NCI-H187 (cell line): ENCODE measurements at regions not wholly inside any gene's neighbourhood (a gene's known extent, or its start where the extent isn't known, plus 50 kb on each side); places are given as distances from the start of the nearest gene placed in this dataset.
A peak's percentile ranks its signal among the peaks of the same experiment; 100 is the strongest.

ENCODE experiments used
- DNase-seq, 2 experiments: peaks; one replicate each; lab custom pipeline; 2025; lab: John Stamatoyannopoulos, UW

DNA sequence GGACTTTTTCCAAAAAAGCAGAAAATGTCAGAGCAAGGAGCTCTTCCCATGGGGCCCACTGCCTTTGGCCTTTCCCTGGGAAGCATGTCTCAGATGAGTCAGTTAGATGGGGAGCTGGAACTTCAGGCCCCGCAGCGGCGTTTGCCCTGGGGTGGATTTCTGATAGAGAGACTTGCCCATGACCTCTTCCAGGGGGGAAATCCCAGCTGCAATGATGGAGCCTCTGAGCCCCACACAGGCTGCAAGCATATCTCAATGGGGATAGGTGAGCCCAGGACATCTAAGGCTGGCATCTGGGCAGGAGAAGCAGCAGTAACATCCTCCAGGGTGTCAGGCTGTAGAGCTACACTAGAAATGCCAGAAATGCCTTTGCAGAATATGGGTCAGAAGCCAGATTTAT is 269.2 kb upstream of the TCERG1L start:
- DNase-seq, result no peak

DNA sequence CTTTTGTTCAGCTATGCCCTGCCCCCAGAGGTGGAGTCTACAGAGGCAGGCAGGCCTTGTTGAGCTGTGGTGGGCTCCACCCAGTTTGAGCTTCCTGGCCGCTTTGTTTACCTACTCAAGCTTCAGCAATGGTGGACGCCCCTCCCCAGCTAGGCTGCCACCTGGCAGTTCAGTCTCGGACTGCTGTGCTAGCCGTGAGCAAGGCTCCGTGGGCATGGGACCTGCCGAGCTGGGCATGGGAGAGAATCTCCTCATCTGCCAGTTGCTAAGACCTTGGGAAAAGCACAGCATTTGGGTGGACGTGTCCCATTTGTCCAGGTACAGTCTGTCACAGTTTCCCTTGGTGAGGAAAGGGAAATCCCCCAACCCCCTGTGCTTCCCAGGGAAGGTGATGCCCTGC is 270.0 kb upstream of the TCERG1L start:
- DNase-seq, result peak in 1 of 2 experiments; percentile 10

DNA sequence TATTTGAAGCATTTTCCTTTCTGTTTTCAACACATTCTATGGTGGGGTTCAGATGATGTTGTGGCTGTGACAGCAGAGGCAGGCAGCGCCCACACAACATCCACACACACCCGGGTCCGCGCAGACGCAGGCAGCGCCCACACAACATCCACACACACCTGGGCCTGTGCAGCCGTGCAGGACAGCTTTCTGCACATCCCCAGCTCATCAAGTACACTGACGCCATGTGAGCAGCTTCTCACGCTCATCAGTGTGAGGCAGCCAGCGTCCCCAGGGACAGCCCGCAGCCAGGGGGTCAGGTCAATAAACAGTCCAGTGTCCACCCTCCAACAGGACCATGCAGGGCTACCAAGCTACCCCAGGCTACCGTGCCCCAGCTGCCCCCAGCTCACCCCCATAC is 272.8 kb upstream of the TCERG1L start:
- DNase-seq, result no peak

DNA sequence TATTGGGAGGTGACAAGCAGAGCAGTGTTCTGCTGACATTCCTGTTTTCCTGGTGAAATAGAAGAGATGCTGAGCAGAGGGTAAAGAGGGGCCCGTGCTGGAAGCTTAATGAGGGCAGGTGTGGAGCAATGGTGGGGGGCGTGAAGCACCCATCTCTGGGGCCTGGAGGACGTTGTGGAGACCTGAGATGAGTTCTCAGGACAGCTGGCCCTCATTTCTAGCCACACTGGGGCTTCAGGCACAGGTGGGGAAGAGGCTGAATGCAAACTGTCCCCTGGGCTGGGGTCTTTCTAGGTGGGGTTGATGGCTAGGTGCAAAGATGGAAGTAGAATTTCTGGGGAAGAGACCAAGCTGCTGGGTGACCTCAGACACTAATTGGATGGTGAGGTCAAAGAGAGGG is 274.2 kb upstream of the TCERG1L start:
- DNase-seq, result no peak

DNA sequence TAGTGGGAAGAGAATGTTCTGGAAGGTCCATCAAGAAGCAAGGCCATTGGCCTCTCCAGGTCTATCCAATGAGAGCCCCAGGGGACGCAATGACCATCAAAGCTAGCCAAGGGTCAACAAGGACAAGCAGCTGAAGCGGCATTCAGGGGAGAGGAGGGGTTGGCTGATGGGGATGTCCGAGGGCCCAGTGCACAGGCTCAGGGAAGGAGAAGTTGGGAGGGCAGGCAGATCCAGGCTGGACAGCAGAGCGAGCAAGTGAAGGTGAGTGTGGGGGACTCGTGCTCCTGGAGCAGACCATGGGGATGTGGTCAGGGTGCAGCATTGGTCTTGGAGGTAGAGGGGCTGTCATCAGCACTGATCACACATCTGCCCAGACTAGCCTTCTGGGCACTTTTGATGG is 275.4 kb upstream of the TCERG1L start:
- DNase-seq, result no peak

DNA sequence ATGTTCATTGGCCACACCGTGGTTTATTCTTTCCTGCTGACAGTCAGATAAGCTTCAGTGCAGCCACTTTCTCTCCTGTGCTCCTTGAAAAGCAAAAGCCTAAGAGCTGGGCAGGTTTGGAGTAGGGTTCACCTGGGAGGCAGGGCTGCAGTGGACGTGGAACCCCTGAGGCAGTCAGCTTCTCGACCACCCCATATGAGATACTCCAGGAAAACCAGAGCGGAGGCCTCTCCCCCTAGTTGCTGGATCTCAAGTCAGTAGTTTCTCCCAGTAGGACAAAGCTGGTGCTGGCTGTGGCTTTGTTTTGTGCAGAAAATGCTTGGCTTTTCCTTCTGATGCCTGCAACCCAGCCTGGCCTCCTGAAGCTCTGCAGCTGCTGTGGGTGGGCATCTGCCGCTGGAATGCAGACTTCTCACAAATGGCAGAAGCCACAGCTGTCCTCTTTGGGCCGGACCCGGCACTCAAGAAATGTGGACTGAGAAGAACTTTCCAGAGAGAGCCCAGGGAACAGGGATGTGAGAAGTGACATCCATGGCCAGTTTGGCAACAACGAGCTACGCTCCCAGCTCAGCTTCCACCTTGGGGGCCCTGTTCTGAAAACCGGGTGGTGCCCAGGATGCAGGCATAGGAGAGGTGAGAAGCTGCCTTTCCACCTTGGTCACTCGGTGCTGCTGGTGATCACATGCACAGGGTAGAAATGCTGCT is 276.6 kb upstream of the TCERG1L start:
- DNase-seq, result no peak

DNA sequence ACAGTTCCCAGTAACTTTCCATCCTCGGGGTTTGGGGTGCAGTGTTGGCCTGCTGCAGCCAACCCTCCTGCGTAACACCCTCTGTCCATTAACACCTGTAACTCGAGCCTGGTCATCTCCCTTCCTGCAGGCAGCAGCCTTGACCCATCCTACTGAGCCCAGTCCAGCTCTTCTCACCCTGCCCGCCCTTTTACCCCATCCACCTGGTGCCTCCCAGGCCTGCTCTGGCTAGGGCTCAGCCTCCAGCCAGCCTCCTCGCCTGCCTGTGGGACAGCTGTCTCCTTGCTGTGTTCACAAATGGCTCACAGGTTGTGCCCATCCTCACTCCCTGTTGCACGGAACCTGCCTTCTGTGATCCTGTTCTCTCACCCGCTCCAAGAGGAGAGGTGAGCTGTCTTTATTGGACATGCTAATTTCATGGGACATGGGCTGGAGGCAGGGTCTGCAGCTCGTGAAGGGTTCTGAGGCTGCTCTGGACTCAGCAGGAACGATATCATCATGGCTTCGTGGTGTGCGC is 277.2 kb upstream of the TCERG1L start:
- DNase-seq, result no peak

DNA sequence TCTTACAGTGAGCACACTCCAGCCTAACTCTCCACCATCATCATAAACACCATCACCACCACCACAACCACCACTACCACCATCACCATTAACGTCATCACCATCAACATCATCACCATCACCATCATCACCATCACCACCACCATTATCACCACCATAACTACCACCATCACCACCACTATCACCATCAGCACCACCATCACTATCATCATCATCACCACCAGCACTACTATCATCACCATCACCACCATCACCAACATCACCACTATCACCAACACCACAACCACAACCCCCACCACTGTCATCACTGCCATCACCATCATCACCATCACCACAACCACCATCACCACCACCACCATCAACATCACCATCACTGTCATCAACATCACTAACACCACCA is 279.0 kb upstream of the TCERG1L start:
- no peak for DNase-seq

DNA sequence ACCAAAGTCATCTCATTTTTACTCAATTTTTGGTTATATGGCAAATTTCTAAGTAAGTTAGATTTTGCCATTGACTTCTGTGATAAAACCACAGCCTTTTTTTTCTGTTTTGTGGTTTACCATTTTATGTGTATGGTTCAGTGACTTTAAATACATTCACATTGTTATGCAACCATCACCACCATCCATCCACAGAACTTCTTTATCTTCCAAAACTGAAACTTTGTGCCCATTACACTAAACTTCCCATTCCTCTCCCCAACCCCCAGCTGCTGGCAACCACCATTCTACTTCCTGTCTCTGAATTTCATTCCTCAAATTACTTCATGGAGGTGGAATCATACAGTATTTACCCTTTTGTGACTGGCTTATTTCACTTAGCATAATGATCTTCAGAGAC is 280.4 kb upstream of the TCERG1L start:
- DNase-seq, result no peak

DNA sequence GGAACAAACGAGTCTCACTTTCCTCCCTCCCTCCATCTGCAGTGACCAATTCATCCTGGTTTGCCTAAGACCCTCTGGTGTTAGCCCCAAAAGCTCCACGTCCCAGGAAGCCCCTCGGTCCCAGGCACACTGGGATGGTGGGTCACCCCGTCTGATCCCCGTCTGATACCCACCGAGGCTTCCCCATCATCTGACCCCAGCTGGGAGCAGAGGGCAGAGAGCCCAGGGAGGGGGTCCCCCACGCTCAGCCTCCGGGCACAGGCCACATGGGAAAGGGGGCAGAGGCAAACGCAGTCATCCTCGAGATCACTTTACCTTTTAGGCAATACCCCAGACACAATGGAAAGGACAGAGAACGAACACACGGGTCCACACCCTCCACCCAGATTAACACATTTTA is 291.6 kb upstream of the PPP2R2D start:
- DNase-seq, result no peak

DNA sequence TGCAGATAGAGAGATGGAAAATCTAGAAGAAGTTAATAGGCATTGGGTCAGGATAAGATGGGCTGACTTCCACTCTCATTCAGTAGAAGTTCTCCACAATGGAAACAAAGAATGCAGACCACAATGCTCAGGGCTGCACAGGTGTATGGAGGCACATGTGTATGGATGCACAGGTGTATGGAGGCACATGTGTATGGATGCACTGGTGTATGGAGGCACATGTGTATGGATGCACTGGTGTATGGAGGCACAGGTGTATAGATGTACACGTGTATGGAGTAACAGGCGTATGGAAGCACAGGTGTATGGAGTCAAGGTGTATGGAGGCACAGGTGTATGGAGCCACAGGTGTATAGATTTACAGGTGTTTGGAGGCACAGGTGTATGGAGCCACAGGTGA is 285.7 kb upstream of the PPP2R2D start:
- no peak for DNase-seq

DNA sequence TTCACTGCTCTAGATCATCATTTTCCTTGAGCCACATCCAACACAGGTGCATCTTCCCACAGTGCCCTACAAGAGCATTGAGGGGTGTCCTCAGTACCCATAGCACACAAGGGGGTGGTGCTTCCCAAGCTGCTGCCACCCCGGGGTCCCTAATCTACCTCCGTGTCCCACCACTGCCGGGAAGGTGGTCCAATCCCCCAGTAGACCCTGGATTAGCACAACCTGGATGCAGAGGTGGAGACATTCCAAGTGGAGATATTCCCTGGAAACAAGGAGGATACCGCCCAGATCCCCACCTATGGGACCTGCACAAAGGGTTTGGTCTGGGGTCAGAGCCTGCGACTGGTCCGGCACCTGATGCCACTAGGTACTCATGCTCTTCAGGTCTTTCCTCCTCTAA is 284.8 kb upstream of the PPP2R2D start:
- DNase-seq, result no peak

DNA sequence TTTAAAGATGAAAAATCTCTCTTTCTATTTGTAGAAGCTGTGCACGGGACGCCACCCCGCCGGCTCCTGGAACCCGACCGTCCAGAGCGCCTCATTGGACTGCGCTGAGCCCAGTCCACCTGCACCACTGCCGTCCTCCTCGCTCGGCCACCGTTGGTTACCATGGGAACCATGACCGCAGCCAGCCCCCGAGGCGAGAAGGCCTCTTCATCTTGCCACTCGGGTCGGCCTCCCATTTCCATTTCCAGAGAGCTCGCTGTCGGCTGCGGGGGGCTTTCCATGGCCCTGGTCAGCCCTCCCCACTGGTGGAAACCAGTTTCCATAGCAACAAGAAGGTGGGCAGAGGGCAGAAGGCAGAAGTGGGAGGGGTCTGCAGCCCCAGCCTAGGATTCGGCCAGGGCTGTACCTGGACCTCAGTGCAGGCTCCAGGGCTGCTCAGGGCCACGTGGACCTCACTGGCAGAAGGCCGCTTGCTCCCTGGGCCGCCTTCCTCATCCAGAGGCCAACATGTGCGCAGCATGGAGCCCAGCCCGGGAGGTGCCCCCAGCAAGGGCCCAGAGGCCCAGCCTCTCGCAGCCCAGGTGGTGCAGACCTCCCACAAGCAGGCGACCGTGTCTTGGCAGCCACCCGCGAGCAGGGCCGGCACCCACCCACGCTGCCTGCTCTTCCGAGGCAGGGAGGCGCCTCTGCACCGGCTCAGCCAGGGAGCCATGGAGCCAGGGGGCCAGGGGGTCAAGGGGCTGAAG is 283.5 kb upstream of the PPP2R2D start:
- DNase-seq, result no peak

DNA sequence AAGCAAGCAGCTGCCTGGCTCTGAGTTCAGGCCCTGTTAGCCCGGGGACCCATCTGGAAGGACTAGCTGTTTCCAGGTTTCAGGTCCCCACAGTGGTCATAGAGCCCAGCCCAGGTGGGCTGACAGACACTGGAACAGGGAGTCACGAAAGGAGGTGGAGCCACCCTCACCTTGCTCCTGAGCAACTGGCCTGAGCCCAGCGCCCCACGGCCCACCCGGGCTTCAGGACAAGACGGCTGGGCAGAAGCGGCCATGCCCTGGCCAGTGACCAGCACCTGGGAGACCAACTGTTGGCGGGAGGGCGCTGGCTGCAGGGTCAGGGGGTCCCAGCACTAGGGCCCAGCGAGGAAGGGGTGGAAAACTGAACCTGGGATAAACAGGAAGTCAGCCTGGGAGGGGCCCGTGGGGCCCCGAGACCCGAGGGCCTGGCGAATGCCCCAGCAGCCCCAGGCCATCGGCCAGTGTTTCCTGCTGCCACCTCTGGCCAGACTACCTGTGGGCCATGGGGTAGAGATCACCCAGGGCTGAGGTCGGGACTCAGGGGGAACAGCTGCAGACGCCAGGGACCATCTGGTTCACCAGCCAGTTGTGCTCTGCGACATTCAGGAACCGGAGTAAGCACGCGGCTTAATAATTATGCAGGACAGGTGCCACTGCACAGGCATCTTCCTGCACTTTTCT is 282.1 kb upstream of the PPP2R2D start:
- no peak for DNase-seq

DNA sequence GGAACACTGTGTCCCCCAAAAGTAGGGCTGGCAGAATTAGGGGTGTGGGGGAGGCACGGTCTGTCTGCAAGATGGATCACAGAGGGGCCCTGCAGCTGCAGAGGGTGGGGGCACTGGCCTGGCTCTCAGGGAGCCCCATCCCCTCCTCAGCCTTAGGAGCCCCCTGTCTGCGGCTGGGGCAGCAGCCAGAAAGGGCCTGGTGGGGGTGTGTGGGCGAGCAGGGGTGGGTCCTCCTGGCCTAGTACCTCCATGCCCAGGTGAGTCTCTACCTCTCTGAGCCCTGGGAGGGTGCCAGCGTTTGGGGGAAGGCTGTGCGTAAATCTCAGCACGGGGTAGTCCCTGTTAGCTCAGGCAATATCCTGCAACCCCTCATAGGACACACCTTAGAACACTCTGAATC is 280.5 kb upstream of the PPP2R2D start:
- no peak for DNase-seq

DNA sequence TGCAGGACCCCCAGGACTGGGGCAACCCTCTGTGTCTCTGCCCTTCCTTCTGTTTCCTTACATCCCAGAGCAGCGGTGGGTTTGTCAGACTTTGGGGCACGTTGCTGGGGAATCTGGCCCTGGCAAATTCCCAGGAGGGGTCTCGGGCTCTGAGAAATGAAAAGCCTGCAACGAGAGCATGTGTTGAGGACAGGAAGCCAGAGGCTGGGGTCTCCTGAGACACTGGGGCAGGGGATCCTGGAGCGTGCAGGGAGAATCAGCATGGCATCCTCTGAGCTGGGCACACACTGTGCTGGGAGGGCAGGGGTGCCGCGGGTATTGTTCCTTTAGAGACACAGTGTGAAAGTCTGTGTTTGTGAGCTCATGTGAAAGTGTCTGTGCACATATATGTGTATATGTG is 279.9 kb upstream of the PPP2R2D start:
- DNase-seq, result no peak

DNA sequence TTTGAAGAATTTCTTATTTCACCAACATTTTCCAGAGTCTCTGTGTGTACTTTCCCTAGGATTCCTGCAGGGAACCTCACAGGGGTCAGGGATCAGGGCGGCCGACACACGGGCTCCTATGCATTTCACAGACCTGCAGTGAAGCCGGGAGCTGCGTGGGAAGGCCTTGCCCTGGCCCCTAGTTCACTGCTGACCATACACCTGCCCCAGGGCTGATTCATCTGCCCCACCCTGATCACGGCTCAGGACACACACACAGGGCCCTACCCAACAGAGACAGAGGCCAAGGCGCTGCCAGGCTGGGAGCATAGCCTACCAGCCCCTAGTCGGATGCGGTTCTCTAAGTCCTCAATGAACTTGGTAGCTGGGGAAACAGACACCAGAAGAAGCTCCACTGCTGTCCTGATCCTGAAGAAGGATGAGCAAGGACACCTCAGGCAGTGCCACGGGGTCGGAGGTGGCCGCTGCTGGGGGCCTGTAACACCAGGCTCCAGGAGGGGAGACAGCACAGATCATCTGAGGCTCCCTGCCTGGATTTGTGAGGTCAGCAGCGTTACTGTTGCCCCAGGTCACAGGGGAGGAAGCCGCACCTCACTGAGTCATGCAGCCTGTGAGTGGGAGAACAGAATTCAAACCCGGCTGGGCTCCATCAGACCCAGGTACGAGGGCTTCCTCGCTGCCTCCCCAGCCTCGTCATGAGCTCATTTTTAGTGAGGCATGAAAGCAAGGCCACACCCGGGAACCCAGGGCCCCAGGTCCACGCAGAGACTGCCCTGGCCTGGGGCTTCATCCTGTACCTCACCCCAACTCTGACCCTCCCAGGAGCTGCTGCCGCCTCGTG is 278.8 kb upstream of the PPP2R2D start:
- DNase-seq, result no peak

DNA sequence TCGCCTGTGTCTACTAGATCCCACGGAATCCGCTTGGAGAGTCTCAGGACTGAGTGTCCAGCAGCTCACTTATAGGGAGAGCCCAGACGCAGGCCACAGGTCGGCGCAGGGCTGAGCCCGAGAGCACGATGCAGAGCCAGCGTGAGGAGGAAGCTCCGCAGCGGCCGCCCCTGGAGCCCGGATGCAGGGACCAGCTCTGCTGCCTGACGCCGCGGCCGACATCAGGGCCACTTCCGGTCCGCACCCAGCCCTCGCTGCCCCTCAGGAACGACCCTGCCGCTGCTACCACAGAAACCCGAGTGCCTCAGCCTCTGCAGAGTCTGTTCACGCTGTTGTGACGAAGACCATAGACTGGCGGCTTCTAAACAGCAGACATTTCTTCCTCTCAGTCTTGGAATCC is 275.8 kb upstream of the PPP2R2D start:
- no peak for DNase-seq

DNA sequence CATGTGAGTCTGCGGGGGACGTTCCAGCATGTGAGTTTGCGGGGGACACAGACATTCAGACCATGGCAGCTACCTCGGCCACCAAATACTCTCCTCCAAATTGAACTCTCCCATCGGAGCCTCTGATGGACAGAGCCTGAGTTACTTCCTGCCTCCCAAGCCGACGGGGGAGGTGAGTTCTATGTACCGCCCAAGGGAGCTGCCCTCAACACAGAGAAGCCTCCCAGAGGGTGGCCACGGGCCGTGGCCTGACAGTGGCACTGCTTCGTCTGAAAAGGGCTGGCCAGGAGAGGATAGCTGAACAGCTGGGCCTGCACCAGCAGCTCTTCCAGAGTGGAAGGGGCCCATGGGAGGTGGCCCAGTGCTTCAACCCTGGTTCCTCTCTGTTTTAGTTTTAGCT is 274.5 kb upstream of the PPP2R2D start:
- DNase-seq, result no peak

DNA sequence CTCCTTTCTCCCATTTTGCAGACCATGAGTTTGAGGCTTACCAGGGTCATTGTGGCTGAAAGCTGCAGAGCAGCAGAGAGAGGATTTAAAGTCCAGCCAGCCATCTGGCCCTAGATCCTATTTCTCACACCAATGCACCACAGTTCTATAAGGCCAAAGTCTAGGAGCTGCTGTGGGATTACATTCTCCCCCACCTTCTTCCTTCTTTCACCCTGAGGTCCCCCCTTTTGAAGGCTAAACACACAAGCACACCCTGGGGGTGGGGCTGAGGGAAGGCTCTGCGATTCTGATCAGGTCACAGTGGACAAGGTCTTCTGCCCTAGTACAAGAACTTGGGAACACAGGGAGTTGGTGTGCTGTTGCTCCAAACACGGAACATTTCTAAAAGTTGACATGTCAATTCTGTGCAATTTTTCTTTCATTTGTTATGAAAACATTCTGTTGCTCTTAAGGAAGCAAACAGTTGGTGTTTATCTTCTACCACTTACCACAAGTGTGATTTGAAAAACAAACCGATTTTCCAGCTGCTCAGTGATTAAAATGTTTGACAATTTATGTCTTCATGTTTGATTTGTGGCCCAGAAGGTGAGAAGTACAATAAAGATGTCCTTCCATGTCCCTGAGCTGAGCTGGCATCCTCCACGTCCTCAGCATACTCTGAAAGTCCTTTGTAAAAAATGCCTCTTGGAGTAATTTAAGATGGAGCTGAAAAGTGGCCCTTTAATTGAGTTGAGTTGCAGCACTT is 271.6 kb upstream of the PPP2R2D start:
- no peak for DNase-seq

DNA sequence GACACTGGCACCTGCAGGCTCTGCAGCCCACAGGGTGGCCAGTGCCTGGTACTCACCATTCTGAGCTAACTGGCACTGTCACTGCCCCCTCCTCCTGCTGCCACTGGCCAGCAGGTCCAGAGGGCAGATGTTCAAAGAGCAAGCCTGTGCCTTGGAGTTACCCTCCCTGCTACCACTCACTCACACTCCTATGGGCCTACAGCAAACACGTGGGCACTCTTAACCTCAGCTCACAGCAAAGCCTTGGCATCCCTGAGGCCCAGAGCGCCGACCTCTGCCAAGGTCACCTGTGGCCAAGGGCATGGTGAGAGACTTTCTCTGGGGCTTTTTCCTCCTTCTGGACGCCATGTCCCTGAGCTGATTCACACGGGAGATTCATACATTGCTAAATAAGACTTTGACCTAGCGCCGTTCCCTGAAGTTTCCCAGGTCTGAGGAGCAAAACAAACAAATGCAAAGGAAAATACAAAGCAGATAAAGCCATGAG is 270.0 kb upstream of the PPP2R2D start:
- DNase-seq, result no peak
